ENCODE measurements at regions not wholly inside any gene's neighbourhood (a gene's known extent, or its start where the extent isn't known, plus 50 kb on each side); places are given as distances from the start of the nearest gene placed in this dataset.

DNA sequence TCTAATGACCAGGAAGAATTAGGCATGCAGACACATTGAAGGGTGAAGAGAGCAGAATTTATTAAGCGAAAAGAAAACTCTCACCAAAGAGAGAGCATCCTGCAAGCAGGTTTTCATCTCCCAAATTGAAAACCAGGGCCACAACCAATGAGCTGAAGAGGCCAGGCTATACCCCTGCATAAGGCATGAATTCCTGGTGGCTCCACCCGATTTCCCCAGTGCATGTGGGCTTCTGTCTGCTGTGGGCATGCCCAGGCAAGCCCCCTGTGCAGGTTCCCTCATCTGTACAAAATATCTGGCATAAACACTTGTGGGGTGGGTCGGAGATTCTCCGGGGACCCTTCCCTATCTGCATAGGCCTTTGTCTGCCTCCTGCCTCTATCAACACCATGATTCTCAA, 621.6 kb upstream of the LRRTM1 start:
- H3K36me3 ChIP-seq (ENCODE audit: control insufficient read depth in 2 of 2, insufficient read depth in 2 of 2, low read length in 1 of 2) = no peaks in the 10 kb centered on the region
- WGBS (ENCODE audit: insufficient coverage, insufficient replicate concordance, low lambda C conversion rate, missing lambda C conversion rate) = 18% methylated on average over 4 of the region's 4 CpGs
- TF ChIP-seq ASH2L (IDR thresholded peaks at IDR 0.05; ENCODE audit: borderline replicate concordance, low read depth) (no peak), MTA2 (IDR thresholded peaks at IDR 0.05; ENCODE audit: low read depth) (no peak), HDGF (IDR thresholded peaks at IDR 0.05) (no peak), RAD51 (IDR thresholded peaks at IDR 0.05) (no peak), MYC (IDR thresholded peaks at IDR 0.05; ENCODE audit: insufficient read depth, insufficient read length, insufficient replicate concordance, low read length, severe bottlenecking) (no peak), RB1 (IDR thresholded peaks at IDR 0.05; ENCODE audit: borderline replicate concordance) (no peak), ZNF207 (IDR thresholded peaks at IDR 0.05; ENCODE audit: borderline replicate concordance) (no peak), PML (IDR thresholded peaks at IDR 0.05; ENCODE audit: low read length) (no peak), SIN3A (IDR thresholded peaks at IDR 0.05; ENCODE audit: low read depth, low read length) (no peak), NFYA (IDR thresholded peaks at IDR 0.05; ENCODE audit: borderline replicate concordance, low read depth, low read length) (no peak), NR2C2 (IDR thresholded peaks at IDR 0.05; ENCODE audit: borderline replicate concordance, control insufficient read depth, insufficient read length, low read depth) (no peak), FOS (IDR thresholded peaks at IDR 0.05; ENCODE audit: borderline replicate concordance, extremely low read depth, insufficient read length) (no peak), EED (IDR thresholded peaks at IDR 0.05; ENCODE audit: low read depth) (no peak)
- TF ChIP-seq, protein P1, sequence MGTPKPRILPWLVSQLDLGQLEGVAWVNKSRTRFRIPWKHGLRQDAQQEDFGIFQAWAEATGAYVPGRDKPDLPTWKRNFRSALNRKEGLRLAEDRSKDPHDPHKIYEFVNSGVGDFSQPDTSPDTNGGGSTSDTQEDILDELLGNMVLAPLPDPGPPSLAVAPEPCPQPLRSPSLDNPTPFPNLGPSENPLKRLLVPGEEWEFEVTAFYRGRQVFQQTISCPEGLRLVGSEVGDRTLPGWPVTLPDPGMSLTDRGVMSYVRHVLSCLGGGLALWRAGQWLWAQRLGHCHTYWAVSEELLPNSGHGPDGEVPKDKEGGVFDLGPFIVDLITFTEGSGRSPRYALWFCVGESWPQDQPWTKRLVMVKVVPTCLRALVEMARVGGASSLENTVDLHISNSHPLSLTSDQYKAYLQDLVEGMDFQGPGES (IDR thresholded peaks at IDR 0.05) = no peak
- TF ChIP-seq, protein P2, sequence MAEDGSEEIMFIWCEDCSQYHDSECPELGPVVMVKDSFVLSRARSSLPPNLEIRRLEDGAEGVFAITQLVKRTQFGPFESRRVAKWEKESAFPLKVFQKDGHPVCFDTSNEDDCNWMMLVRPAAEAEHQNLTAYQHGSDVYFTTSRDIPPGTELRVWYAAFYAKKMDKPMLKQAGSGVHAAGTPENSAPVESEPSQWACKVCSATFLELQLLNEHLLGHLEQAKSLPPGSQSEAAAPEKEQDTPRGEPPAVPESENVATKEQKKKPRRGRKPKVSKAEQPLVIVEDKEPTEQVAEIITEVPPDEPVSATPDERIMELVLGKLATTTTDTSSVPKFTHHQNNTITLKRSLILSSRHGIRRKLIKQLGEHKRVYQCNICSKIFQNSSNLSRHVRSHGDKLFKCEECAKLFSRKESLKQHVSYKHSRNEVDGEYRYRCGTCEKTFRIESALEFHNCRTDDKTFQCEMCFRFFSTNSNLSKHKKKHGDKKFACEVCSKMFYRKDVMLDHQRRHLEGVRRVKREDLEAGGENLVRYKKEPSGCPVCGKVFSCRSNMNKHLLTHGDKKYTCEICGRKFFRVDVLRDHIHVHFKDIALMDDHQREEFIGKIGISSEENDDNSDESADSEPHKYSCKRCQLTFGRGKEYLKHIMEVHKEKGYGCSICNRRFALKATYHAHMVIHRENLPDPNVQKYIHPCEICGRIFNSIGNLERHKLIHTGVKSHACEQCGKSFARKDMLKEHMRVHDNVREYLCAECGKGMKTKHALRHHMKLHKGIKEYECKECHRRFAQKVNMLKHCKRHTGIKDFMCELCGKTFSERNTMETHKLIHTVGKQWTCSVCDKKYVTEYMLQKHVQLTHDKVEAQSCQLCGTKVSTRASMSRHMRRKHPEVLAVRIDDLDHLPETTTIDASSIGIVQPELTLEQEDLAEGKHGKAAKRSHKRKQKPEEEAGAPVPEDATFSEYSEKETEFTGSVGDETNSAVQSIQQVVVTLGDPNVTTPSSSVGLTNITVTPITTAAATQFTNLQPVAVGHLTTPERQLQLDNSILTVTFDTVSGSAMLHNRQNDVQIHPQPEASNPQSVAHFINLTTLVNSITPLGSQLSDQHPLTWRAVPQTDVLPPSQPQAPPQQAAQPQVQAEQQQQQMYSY (CRISPR knock-in tag; IDR thresholded peaks at IDR 0.05) = no peak
- no peaks in the 10 kb centered on the region for H3K27me3 ChIP-seq (replicated peaks in 1 of 2; ENCODE audit: control insufficient read depth in 2 of 2, insufficient read depth in 2 of 2, low read length in 1 of 2)
- no peak overlapping the region for H3K27ac ChIP-seq (ENCODE audit: control insufficient read depth, insufficient read depth)
- H3K9me3 ChIP-seq (replicated peaks; ENCODE audit: control insufficient read depth, insufficient read depth, low read length) = no peaks in the 10 kb centered on the region; the same call in 2 of the 3 replicates
- intact Hi-C loops (cut with micrococcal nuclease; ENCODE audit: unreplicated experiment) = no loop called here
- H3K79me2 ChIP-seq (ENCODE audit: control insufficient read depth, insufficient read depth, low read length) = no peaks in the 10 kb centered on the region
- no peak overlapping the region for H2AFZ ChIP-seq (ENCODE audit: control insufficient read depth, low read depth, low read length)
- no peaks in the 10 kb centered on the region for H3K4me1 ChIP-seq (ENCODE audit: control insufficient read depth, insufficient read depth, low read length)
- H3K4me3 ChIP-seq = no peak overlapping the region
- no peak for DNase-seq (ENCODE audit: low read depth, low spot score)
- no peak overlapping the region for H3K9ac ChIP-seq (ENCODE audit: control insufficient read depth, insufficient read depth, low read length)
- ATAC-seq = no peak
- no peak for FAIRE-seq
- BruUV-seq (replicated peaks) = no TSS peak
- no peak overlapping the region for H3K4me2 ChIP-seq (ENCODE audit: control insufficient read depth, insufficient read depth)
- ChIA-PET POLR2A (no interaction called here), CTCF (no interaction called here), SMC1A (ENCODE audit: uncharacterized antibody, unreplicated experiment) (no interaction called here), RAD21 (ENCODE audit: unreplicated experiment) (no interaction called here)
- in situ Hi-C loops (cut with MboI) = no loop called here
- H4K20me1 ChIP-seq (ENCODE audit: control insufficient read depth, insufficient read depth) = no peaks in the 10 kb centered on the region
